SK-N-MC (cell line): ENCODE measurements at regions not wholly inside any gene's neighbourhood (a gene's known extent, or its start where the extent isn't known, plus 50 kb on each side); places are given as distances from the start of the nearest gene placed in this dataset.

ENCODE experiments used
- EZH2 ChIP-seq: fragments of 200-600 bp; sonication (generic); IDR thresholded peaks from one replicate; pipeline ENCODE4 v1.6.1; 2017; ENCODE audit warnings: antibody characterized with exemption
- POLR2AphosphoS5 ChIP-seq: IDR thresholded peaks from 2 replicates; pipeline ENCODE4 v1.6.1; 2012; ENCODE audit warnings: mild to moderate bottlenecking, low read depth, low read length, borderline replicate concordance

DNA sequence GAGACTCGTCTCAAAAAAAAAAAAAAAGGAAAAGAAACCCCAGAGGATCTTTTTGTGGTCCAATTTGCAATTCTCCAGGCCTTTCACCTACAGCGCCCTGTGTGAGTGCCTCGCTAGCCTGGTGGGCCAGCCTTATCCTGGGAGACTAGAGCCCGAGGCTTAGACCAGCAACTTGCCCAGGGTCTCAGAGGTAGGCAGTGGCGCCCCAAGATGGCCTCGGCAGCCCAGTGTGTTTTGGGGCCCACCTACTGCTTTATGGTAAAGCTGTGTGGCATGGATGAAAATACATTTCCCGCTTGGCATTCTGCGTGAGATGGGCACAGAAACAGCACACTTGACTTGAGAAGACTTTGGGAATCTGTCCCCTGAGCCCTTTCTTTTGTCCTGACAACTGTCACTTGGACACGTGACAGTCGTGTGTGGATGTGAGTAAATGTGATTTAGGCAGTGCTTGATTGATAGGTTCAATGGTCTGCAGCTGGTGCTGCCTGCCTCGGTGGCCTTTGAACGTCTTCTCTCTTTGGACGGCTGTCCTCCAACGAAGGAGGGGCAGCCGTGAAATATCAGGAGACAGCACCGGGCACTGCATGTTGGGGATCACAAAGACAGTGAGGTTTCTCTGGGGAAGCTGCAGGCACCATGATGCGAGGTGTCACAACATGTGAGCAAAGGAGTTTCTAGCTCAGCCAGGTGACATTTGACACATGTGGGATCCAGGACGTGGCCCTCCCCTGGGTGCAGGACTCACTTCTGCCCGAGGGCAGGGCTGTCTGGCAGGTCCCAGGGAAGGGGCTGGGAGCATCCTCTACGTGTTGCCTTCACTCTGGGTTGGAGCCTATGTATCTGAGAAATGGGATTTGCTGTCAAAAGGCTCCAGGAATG, 209.5 kb upstream of the TWIST2 start:
- TF ChIP-seq POLR2AphosphoS5: no peak
- no peak for TF ChIP-seq EZH2
